ENCODE measurements at regions not wholly inside any gene's neighbourhood (a gene's known extent, or its start where the extent isn't known, plus 50 kb on each side); places are given as distances from the start of the nearest gene placed in this dataset.

DNA sequence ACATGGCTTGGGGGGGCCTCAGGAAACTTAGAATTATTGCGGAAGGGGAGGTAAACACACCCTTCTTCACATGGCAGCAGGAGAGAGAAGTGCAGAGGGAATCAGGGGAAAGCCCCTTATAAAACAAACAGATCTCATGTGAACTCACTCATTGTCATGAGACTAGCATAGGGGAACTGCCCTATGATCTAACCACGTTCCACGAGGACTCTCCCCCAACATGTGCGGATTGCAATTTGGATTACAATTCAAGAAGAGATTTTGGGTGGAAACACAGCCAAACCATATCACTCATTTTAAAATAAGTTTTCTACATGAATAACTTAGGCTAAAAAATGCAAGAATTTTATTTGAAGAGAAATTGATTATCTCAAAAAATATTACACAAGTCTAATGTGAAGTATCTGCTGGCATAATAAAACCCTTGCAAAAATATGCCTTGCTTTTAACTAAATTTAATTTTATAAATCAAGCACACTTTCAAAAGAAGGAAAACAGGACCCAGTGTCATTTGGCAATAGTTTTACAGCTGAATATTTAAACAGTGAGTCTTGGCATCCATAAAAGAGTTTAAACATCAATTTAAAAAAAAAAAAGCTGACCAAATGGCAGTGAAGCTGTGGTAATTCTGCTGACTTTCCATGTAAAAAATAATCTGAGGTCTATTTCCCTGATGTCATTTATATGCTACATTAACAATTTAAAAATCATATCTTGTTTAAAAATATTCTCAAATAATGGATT, 1057.2 kb downstream of the NAALADL2 start:
- no peak for DNase-seq

DNA sequence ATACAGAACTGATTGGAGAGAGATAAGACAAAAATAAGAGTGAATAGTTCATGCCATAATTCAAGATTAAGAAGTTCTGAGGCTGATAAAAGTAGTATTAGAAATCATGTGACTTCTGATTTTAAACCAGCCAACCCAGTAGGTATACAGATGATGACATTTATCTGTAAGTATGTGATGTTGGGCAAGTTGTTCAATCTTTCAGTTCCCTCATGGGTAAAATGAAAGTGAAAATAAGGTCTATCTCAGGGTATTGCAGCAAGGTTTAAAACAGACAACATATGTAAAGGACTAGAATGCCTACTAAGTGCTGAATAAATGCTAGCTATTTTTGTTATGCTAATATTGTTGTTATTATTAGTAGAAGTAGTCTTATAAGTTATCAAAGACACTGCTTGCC, 1055.7 kb downstream of the NAALADL2 start:
- DNase-seq = no peak

- no peak for DNase-seq
These were observed 1054.2 kb downstream of the NAALADL2 start for GRCh38 chr3:175913286-175913685.

GRCh38 chr3:175911937-175912336, 1052.8 kb downstream of the NAALADL2 start:
- no peak for DNase-seq

GRCh38 chr3:175902226-175902625, 1043.1 kb downstream of the NAALADL2 start:
- DNase-seq = no peak

DNA sequence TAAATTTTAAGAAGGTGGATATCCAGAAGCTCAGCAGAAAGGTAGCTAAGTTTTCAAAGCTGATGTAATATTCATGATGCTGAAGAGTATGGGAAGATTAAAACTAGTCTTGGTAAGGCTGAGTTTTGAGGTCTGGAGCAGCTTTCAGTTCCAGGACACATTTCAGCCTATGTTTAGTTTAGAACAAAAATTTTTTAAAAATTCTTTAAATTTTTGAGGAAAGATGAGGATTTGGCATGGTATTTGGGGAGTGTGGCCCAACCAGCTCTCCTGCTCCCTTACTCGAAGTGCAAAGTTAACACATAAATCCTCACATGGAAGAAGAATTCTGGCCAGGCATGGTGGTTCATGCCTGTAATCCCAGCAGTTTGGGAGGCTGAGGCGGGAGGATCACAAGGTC, 1039.1 kb downstream of the NAALADL2 start:
- DNase-seq = no peak

DNA sequence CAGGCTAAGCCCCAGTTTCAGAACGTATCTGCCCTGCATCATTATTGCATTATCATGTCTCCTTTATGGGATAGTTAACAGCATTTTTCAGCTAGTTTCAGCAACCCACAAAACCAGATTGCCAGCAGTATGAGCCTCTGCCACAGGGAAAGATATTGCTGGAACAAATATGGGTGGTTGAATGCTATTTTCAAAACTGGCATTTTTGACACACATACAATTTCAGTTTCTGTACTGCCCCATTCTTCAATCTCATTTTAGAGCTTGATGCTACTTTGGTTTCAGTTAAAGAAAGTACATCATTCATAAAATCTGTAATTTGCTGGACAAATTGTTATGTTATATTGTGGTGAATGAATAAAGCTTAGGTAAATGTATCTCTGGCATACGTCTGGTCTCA, 1037.5 kb downstream of the NAALADL2 start:
- no peak for DNase-seq

DNA sequence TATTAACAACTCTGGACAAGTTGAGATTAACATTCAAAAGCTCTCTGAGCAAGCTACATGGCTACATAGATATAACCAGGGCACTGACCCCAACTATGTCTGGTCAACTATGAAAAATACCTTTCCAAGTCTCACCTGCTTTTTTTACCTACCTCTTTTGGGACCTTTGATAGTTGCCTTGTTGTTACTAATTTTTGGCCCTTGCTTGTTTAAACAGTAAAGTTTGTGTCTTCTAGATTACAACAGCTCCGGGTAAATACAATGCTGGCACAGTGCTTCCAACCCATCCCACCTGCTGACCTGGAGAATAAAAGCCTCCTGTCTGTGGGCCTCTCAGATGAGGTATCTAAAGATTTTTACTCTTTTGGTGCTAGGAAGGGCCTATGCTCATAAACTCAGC, 1036.6 kb downstream of the NAALADL2 start:
- DNase-seq = no peak

- DNase-seq = no peak
These were observed 1034.4 kb downstream of the NAALADL2 start for GRCh38 chr3:175893566-175893965.

GRCh38 chr3:175890066-175890465, 1030.9 kb downstream of the NAALADL2 start:
- no peak for DNase-seq

- DNase-seq = no peak
These were observed 1026.2 kb downstream of the NAALADL2 start for GRCh38 chr3:175885231-175885766.

- no peak for DNase-seq
These were observed 1020.3 kb downstream of the NAALADL2 start for GRCh38 chr3:175879417-175879816.

- no peak for DNase-seq
These were observed 1010.3 kb downstream of the NAALADL2 start for GRCh38 chr3:175869404-175869803.

DNA sequence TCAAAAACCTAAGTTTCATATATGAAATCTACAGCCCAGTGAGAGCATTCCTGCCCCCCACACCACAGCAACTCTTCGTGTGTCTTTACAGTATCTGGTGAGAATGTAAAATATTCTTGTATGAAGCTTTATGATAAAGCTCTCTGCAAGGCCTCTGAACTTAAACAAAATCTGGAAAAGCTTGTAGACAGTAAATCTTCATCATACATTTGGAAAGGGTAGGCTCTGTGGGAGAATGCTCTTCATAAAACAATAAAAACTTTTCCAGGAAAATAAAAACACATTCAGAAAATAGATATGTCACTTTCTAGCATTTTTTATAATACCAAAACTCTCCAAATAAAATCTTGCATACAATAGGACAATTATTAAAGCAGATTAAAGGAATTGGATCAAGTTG, 1009.5 kb downstream of the NAALADL2 start:
- DNase-seq = no peak

DNA sequence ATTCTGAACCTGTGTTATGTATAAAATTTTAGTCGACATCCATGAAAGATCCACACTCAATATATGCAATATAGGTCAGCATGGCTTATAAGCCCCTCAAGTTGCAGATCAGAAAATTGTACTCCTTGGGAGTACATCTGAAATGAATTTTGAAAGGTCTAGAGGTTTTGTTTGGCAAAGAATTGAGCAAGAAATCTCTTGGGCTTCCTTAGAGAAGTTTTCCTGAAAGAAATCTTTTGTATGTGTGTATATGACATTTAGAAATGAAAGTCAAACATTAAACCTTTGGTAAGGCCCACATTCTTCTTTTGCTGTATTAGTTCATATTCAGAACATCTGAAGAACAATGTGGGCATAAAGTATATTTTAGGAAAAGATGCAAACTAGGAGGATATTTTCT, 1006.6 kb downstream of the NAALADL2 start:
- no peak for DNase-seq

GRCh38 chr3:175861916-175862315, 1002.8 kb downstream of the NAALADL2 start:
- no peak for DNase-seq

Measured in CD4-positive, alpha-beta T cell treated with Interleukin-6 for 4 hours (primary cell).